Neural cell (in vitro differentiated cells): ENCODE measurements at regions not wholly inside any gene's neighbourhood (a gene's known extent, or its start where the extent isn't known, plus 50 kb on each side); places are given as distances from the start of the nearest gene placed in this dataset.

Experiments used
- H2AFZ ChIP-seq: fragments of 200-600, 300-800 bp; sonication (generic), shearing (Covaris generic); 2 replicates; pipeline ENCODE4 v1.6.0; 2014; ENCODE audit warnings: low read depth, mild to moderate bottlenecking, antibody characterized with exemption, low read length, moderate library complexity
- H3F3A ChIP-seq: fragments of 200-600 bp; shearing (Covaris generic); 2 replicates; pipeline ENCODE4 v1.6.1; 2016; ENCODE audit warnings: mild to moderate bottlenecking, moderate library complexity, mixed read lengths, antibody characterized with exemption, low read length; ENCODE audit not compliant: insufficient read depth, poor library complexity, severe bottlenecking
- H3K27ac ChIP-seq: fragments of 200-600, 300-800 bp; sonication (generic), shearing (Covaris generic); 2 replicates; pipeline ENCODE4 v1.5.1; 2014; ENCODE audit warnings: mild to moderate bottlenecking, low read length, moderate library complexity
- H3K27me3 ChIP-seq: fragments of 300-800, 200-600 bp; sonication (generic), shearing (Covaris generic); 2 replicates; pipeline ENCODE4 v1.6.0; 2014; ENCODE audit warnings: mild to moderate bottlenecking, low read depth, low read length, moderate library complexity; ENCODE audit not compliant: insufficient read depth
- H3K36me3 ChIP-seq: fragments of 300-800, 200-600 bp; sonication (generic), shearing (Covaris generic); 2 replicates; pipeline ENCODE4 v1.5.1; 2014; ENCODE audit warnings: mild to moderate bottlenecking, antibody characterized with exemption, low read length, moderate library complexity; ENCODE audit not compliant: insufficient read depth
- H3K4me2 ChIP-seq: fragments of 300-800, 200-600 bp; sonication (generic), shearing (Covaris generic); 2 replicates; pipeline ENCODE4 v1.6.0; 2014; ENCODE audit warnings: mild to moderate bottlenecking, low read length
- H3K4me3 ChIP-seq: fragments of 300-800, 200-600 bp; sonication (generic), shearing (Covaris generic); 2 replicates; pipeline ENCODE4 v1.5.1; 2014; ENCODE audit warnings: mild to moderate bottlenecking, low read length, moderate library complexity
- H3K79me2 ChIP-seq: fragments of 200-600 bp; shearing (Covaris generic); replicated peaks from 2 replicates; pipeline ENCODE4 v1.6.0; 2014; ENCODE audit warnings: mild to moderate bottlenecking, low read length, moderate library complexity; ENCODE audit not compliant: insufficient read depth
- H3K9ac ChIP-seq: fragments of 300-800, 200-600 bp; sonication (generic), shearing (Covaris generic); 2 replicates; pipeline ENCODE4 v1.6.1; 2016; ENCODE audit warnings: mild to moderate bottlenecking, low read length, mixed read lengths
- H3K9me2 ChIP-seq: fragments of 200-600 bp; shearing (Covaris generic); 2 replicates; pipeline ENCODE4 v1.6.1; 2016; ENCODE audit warnings: mild to moderate bottlenecking, low read length, mixed read lengths; ENCODE audit not compliant: insufficient read depth
- H3K9me3 ChIP-seq: fragments of 200-600, 300-800 bp; sonication (generic), shearing (Covaris generic); 2 replicates; pipeline ENCODE4 v1.6.1; 2016; ENCODE audit warnings: mild to moderate bottlenecking, mixed run types, low read length, moderate library complexity, mixed read lengths
- H4K20me1 ChIP-seq: fragments of 200-600 bp; shearing (Covaris generic); 2 replicates; pipeline ENCODE4 v1.6.1; 2016; ENCODE audit warnings: mild to moderate bottlenecking, mixed run types; ENCODE audit not compliant: insufficient read depth
- EP300 ChIP-seq: fragments of 450-650 bp; conservative IDR thresholded peaks from 2 replicates; pipeline ENCODE4 v1.6.1; 2014; ENCODE audit warnings: antibody characterized with exemption, mild to moderate bottlenecking, moderate library complexity; ENCODE audit not compliant: poor library complexity, severe bottlenecking
- EZH2 ChIP-seq: fragments of 200-600, 300-800 bp; shearing (Covaris generic), sonication (generic); IDR thresholded peaks from 2 replicates; pipeline ENCODE4 v1.6.1; 2014; ENCODE audit warnings: antibody characterized with exemption, low read length, borderline replicate concordance, mild to moderate bottlenecking; ENCODE audit not compliant: insufficient read depth, poor library complexity, severe bottlenecking
- MXI1 ChIP-seq: fragments of 450-650 bp; conservative IDR thresholded peaks from 2 replicates; pipeline ENCODE4 v1.6.1; 2014; ENCODE audit warnings: antibody characterized with exemption, mild to moderate bottlenecking; ENCODE audit not compliant: poor library complexity, severe bottlenecking
- POLR2AphosphoS5 ChIP-seq: IDR thresholded peaks from 2 replicates; pipeline ENCODE4 v1.6.1; 2012
- RAD21 ChIP-seq: fragments of 450-650 bp; conservative IDR thresholded peaks from 2 replicates; pipeline ENCODE4 v1.6.1; 2014; ENCODE audit warnings: antibody characterized with exemption, mild to moderate bottlenecking, moderate library complexity
- REST ChIP-seq: IDR thresholded peaks from 2 replicates; pipeline ENCODE4 v1.6.1; 2012; ENCODE audit warnings: borderline replicate concordance
- SMC3 ChIP-seq: fragments of 450-650 bp; conservative IDR thresholded peaks from 2 replicates; pipeline ENCODE4 v1.6.1; 2014; ENCODE audit warnings: antibody characterized with exemption, mild to moderate bottlenecking, moderate library complexity; ENCODE audit not compliant: poor library complexity
- TAF1 ChIP-seq: IDR thresholded peaks from 2 replicates; pipeline ENCODE4 v1.6.1; 2012; ENCODE audit warnings: low read depth
- TF ChIP-seq, protein P1 (sequence below): fragments of 450-650 bp; IDR thresholded peaks from 2 replicates; pipeline ENCODE4 v1.5.1; 2014; ENCODE audit warnings: antibody characterized with exemption, mild to moderate bottlenecking, moderate library complexity; ENCODE audit not compliant: poor library complexity, severe bottlenecking

GRCh38 chr10:33749067-33749735 is 414.7 kb upstream of the NRP1 start:
- no peak overlapping the region for H2AFZ ChIP-seq
- H3K9ac ChIP-seq, result no peak overlapping the region
- H3K4me3 ChIP-seq, result no peak overlapping the region

DNA sequence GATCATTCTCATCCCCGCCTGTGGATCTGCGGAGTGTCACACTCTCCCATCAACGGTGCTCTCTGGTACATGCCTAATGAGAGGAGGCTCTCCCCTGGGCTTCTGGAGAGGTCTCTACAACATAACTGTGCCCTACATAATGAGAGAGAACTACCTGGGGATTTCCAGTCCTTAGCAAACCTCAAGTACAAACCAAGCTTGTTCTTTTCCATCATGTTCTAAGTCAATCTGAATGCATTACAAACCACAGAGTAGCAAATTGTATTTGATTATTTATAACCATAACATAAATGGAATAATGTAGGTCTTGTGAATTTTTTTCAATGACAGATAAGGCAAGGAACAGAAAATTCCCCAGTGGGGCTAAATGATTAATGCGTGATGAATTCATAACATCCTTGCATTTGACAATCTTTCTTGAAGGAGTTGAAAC is 412.4 kb upstream of the NRP1 start:
- Histone ChIP-seq H3K4me3 (no peak overlapping the region), H4K20me1 (no peaks in the 10 kb centered on the region), H2AFZ (no peak overlapping the region), H3K9ac (no peak overlapping the region), H3K9me2 (no peaks in the 10 kb centered on the region), H3K79me2 (no peaks in the 10 kb centered on the region), H3K27me3 (no peaks in the 10 kb centered on the region), H3K9me3 (no peaks in the 10 kb centered on the region), H3K36me3 (no peaks in the 10 kb centered on the region), H3K4me2 (peak overlapping the region; percentile 19), H3K27ac (no peak overlapping the region), H3F3A (no peaks in the 10 kb centered on the region)
- TF ChIP-seq REST (no peak), POLR2AphosphoS5 (peak; percentile 37)
- TF ChIP-seq, protein P1, sequence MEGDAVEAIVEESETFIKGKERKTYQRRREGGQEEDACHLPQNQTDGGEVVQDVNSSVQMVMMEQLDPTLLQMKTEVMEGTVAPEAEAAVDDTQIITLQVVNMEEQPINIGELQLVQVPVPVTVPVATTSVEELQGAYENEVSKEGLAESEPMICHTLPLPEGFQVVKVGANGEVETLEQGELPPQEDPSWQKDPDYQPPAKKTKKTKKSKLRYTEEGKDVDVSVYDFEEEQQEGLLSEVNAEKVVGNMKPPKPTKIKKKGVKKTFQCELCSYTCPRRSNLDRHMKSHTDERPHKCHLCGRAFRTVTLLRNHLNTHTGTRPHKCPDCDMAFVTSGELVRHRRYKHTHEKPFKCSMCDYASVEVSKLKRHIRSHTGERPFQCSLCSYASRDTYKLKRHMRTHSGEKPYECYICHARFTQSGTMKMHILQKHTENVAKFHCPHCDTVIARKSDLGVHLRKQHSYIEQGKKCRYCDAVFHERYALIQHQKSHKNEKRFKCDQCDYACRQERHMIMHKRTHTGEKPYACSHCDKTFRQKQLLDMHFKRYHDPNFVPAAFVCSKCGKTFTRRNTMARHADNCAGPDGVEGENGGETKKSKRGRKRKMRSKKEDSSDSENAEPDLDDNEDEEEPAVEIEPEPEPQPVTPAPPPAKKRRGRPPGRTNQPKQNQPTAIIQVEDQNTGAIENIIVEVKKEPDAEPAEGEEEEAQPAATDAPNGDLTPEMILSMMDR, result no peak

More at GRCh38 chr10:33749067-33749735, 414.7 kb upstream of the NRP1 start:
- Histone ChIP-seq H3K27me3 (no peaks in the 10 kb centered on the region), H3K79me2 (no peaks in the 10 kb centered on the region), H3K4me2 (no peak overlapping the region), H3K9me3 (no peaks in the 10 kb centered on the region), H4K20me1 (no peaks in the 10 kb centered on the region), H3K27ac (no peak overlapping the region), H3K9me2 (no peaks in the 10 kb centered on the region), H3K36me3 (no peaks in the 10 kb centered on the region), H3F3A (no peaks in the 10 kb centered on the region)
- TF ChIP-seq, protein P1, result no peak
- TF ChIP-seq REST (no peak), MXI1 (no peak), RAD21 (no peak), EZH2 (no peak), EP300 (no peak), TAF1 (no peak), POLR2AphosphoS5 (no peak), SMC3 (no peak)
